PFSK-1 (cell line): ENCODE measurements at regions not wholly inside any gene's neighbourhood (a gene's known extent, or its start where the extent isn't known, plus 50 kb on each side); places are given as distances from the start of the nearest gene placed in this dataset.

ENCODE experiments used
- POLR2AphosphoS5 ChIP-seq: IDR thresholded peaks from 2 replicates; pipeline ENCODE4 v1.6.1; 2012; ENCODE audit warnings: low read depth, mild to moderate bottlenecking, control low read depth, low read length, moderate library complexity
- REST ChIP-seq, 2 experiments: IDR thresholded peaks; 2 replicates each; pipeline versions ENCODE4 v1.6.1 to v1.8.0; 2011 to 2012; ENCODE audit warnings: low read depth in 2 of 2, low read length in 2 of 2, control low read depth in 1 of 2, inconsistent platforms in 1 of 2, mild to moderate bottlenecking in 1 of 2, moderate library complexity in 1 of 2; ENCODE audit not compliant: insufficient read depth in 1 of 2
- SIN3A ChIP-seq: IDR thresholded peaks from 2 replicates; pipeline ENCODE4 v1.6.1; 2012; ENCODE audit warnings: mild to moderate bottlenecking, low read length, moderate library complexity, borderline replicate concordance; ENCODE audit not compliant: insufficient read depth
- TAF1 ChIP-seq: IDR thresholded peaks from 2 replicates; pipeline ENCODE4 v1.6.1; 2012; ENCODE audit warnings: low read length, control low read depth, borderline replicate concordance; ENCODE audit not compliant: insufficient read depth

- TF ChIP-seq REST (IDR thresholded peaks at IDR 0.05; ENCODE audit: insufficient read depth in 1 of 2, low read depth in 2 of 2, low read length in 2 of 2) (no peak), POLR2AphosphoS5 (no peak), SIN3A (no peak), TAF1 (no peak)
Observed at GRCh38 chr6:108742041-108742440, 106.2 kb upstream of the ARMC2 start.
